Renal cortical epithelial cell (primary cell): ENCODE measurements at regions not wholly inside any gene's neighbourhood (a gene's known extent, or its start where the extent isn't known, plus 50 kb on each side); places are given as distances from the start of the nearest gene placed in this dataset.
A peak's percentile ranks its signal among the peaks of the same experiment; 100 is the strongest.
"Not testable (repeated sequence)": the region's sequence is repeated elsewhere in the genome, so short reads cannot be mapped to it uniquely, and the experiment has no call there.

Experiments
- DNase-seq: peaks from one replicate; pipeline ENCODE4 v3.0.0-alpha.2; 2011; ENCODE audit warnings: low read depth

DNA sequence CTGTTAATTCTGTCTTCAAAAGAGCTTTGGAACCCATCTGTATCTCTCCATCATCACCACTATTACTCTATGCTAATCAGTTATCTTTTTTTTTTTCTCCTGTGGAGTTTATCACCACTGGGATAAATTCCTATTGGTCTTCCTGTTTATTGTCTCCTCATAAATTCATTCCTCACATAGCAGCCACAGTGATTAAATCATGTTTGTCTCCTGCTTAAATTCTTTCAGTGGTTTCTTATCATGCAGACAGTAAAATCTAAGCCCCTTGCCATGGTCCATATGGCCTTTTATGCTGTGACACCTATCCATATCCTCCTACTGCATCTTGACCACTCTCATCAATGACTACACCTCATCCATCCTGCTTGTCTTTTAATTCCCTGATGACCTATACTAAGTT lies 239.8 kb upstream of the ZEB2 start:
- no peak for DNase-seq

DNA sequence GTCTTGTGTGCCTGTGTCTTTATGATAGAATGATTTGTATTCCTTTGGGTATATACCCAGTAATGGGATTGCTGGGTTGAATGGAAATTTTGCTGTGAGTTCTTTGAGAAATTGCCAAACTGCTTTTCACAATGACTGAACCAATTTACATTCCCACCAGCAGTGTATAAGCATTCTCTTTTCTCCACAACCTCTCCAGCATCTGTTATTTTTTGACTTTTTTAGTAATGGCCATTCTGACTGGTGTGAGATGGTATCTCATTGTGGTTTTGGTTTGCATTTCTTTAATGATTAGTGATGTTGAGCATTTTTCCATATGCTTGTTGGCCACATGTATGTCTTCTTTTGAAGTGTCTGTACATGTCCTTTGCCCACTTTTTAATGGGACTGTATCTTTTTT lies 238.3 kb upstream of the ZEB2 start:
- not testable (repeated sequence) for DNase-seq

DNA sequence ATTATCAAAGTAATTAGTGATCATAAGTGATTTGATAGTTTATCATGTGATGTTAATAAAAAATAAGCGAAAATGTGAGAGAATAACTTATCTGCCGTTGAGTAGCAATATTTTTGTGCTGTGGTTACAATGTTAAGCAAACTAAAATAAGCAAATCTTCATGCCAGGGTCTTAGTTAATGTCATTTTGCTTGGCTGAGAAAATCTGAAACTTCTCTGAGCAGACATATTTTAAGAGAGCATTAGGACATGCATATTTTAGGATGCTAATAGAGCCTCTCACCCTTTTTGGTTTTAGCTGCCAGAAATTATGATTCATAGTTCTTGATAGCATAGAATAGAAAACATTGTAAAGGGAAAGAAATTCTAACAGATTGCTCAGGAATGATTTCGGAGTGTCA lies 233.5 kb upstream of the ZEB2 start:
- DNase-seq: no peak

DNA sequence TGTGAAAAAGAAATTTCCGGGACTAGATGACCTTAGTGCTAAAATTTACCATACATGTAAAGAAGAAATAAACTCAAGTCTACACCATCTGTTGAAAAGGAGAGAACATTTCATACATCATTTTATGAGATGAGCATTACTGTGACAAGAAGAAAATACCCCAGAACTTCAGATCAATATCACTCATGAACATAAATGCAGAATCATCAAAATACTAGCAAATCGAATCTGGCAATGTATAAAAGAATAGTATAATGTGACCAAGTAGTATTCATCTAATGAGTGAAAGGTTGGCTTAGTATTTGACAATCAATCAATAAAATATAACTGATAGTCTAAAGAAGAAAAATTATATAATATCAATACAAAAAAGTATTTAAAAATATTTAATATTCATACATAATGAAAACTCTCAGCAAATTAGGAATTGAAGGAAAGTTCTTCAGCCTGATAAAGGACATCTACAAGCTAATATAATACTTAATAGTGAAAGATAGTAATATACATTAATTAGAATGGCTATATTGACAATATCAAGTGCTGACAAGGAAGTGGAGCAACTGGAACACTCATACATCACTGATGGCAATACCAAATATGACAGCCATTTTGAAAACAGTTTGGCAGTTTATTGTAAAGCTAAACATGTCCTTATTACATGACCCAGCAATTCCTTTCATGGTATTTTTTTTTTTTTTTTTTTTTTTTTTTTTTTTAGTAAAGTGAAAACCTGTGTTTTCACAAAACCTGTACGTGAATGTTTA lies 231.4 kb upstream of the ZEB2 start:
- no peak for DNase-seq

- DNase-seq: no peak
Observed at GRCh38 chr2:144749188-144749587, 229.3 kb upstream of the ZEB2 start.

DNA sequence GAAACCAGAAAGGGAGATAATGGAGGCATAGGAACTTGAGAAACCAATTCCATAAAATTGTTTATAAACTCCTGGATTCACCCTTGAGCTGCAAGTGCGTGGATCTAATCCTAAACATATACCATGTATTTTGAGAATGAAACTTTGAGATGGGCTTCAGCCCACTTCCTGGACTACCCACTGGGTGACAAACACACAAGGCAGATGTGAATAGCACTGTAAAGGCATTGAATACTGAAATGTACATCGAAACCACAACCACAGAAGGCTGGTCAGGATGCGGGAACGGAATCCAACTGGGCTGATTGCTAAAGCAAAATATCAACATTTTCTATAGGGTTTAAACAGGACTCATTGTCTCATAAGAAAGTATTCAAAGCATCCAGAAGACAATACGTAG lies 228.5 kb upstream of the ZEB2 start:
- no peak for DNase-seq

GRCh38 chr2:144747571-144747970 lies 227.7 kb upstream of the ZEB2 start:
- no peak for DNase-seq

DNA sequence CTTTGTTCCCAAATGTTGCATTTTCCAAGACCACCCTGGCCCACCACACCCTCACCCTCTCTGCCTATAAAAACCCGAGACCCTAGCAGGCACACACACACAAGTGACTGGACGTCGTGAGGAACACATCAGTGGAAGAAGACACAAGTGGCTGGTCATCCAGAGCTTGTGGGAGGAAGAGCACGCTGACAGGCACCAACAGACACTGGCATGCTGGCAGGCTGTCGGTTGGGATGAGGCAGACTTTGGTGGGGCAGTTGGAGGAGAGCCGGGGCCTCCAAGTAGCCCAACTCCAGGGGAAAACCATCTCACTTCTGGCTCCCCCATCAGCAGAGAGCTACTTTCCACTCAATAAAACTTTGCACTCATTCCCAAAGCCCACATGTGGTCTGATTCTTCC lies 225.5 kb upstream of the ZEB2 start:
- no peak for DNase-seq

DNA sequence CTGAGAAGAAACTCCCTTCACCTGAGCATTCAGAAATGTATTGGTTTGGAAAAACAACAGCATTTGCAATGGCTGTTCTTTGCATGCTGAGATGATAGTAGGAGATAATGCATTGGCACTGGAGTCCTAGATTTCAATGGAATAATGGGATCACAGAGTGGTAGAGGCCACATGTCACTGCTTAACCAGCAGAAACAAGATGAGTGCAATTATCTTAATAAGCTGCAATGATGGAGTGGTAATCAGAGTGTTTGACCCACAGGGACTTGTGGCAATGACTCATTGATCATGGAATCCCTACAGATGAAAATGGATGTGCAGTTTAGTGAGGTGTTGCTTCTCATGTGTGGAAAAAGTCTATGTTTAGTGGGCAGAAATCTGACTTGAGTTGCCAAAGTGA lies 218.8 kb upstream of the ZEB2 start:
- DNase-seq: no peak

DNA sequence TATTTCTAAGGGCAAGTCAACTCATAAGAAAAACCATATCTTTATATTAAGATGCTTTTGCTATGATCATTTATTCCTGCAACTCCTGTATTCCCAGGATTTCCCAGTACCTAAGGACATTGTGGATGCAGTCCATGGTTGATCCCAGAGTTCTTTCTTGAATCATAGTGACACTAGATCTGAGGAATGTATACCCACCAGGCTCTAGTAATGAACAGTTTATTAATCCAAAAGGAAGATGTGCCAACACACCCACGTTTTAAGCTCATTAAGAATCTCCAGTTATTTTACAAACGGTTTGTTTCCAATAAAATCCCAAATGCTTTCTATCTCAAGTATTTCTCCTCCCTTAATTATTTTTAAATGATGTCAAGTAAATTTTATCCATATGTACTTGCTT lies 210.8 kb upstream of the ZEB2 start:
- DNase-seq: no peak

GRCh38 chr2:144724460-144724859 lies 204.5 kb upstream of the ZEB2 start:
- DNase-seq: not testable (repeated sequence)

DNA sequence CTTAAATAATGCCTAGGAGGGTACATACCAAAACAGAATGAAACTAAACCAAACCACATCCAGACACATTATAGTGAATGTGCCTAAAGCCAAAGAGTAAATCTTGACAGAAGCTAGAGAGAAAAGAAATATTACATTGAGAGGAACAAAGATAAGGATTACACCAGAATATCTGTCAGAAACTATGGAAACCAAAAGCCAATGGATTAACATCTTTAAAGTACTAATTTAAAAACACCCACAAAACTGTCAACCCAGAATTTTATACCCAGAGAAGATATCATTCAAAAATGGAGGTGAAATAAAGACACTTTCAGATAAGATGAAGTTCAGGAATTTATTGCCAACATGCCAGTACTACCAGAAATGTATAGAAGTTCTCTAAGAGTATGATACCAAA lies 198.5 kb upstream of the ZEB2 start:
- no peak for DNase-seq

DNA sequence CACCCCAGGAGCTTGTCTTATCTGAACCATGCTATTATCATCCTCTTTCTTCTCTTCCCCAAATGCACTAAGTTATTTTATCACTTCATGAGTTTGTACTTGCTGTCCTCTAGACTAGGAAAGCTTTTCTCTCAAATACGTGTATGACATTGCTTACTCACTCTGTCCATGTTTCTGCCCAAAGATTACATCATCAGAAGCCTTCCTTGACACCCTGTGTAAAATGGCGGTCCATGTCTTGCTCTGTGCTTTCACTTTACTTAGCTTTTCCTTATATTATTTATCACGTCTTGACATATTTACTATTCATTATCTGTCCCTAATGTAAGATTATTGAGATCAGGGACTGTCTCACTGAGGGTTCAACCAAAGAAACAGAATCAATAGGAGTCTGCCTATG lies 196.1 kb upstream of the ZEB2 start:
- DNase-seq: no peak

DNA sequence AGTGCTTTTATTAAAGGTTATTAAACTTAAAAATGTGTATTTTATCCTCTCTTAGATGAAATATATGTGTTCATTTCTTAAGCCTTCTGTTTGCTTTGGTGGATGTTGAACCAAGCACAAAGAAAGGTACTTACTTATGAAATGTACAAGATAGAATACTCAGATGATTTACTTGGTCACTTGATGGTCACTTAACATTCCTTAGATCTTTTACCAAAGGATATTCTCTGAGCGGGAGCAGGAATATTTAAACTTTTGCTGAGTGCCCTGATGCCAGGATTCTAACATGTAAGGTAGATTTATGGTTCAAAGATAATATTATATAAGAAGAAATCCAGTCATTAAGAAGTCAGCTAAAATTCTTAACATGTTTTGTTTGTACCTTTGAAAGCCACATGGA lies 193.5 kb upstream of the ZEB2 start:
- DNase-seq: no peak

- no peak for DNase-seq
Observed at GRCh38 chr2:144712550-144712940, 192.6 kb upstream of the ZEB2 start.

GRCh38 chr2:144711630-144712549 lies 192.0 kb upstream of the ZEB2 start:
- peak; percentile 30 for DNase-seq

- no peak for DNase-seq
Observed at GRCh38 chr2:144711084-144711483, 191.2 kb upstream of the ZEB2 start.

- DNase-seq: no peak
Observed at GRCh38 chr2:144708626-144709025, 188.7 kb upstream of the ZEB2 start.

DNA sequence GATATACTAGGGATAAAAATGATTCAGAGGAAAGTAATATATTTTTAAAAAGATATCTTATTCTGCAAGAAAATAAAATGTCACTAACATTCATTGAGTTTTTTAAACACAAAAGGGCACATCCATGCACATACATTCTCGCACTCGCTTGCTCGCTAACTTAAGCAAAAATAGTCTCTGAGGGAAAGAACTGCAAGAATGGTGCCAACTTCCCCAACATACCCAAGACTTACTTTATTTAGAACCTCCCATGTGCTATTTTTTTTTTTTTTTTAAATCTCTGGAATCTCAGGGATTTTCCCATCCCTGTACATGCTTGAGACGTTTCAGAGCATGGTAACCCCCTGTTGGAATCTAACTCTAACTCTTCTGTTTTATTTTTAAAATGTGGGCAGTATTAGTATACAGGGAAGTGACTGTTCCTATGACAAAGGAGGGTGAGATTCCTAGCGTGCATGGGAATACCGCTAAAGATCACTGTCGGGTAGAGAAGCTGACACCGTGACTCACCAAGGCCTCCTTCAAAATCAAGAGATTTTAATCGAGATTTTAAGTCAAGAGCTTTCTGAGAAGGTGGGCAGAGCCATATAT lies 187.9 kb upstream of the ZEB2 start:
- DNase-seq: peak; percentile 88

- no peak for DNase-seq
Observed at GRCh38 chr2:144706647-144707046, 186.7 kb upstream of the ZEB2 start.

GRCh38 chr2:144705328-144706245 lies 185.7 kb upstream of the ZEB2 start:
- peak; percentile 28 for DNase-seq

DNA sequence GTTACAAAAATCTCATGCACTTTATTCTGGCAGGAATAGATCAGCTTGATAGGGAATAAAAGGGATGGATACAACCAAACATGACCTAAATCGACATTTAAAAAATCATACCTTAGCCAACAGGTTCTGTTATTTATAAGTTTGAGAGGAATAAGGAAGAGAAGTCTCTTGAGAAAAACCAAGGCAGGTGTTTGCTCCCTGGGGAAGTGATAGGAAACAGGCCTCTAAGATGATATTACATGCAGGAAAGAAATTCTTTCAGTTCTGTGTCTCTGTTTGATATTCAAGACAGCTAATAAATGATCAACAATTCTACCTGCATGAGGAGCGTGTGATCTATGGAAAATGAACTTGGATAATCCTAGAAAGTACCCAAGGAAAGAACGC lies 184.8 kb upstream of the ZEB2 start:
- no peak for DNase-seq
